Right cardiac atrium (tissue), 5 donors: ENCODE measurements at regions not wholly inside any gene's neighbourhood (a gene's known extent, or its start where the extent isn't known, plus 50 kb on each side); places are given as distances from the start of the nearest gene placed in this dataset.

Source experiments
- ATAC-seq, 2 donors: fragments of 200-7000 bp; cut with Tn5 transposase; one replicate each; pipeline versions ENCODE4 v1.8.0 to v1.9.1; 2020; ENCODE audit warnings: moderate library complexity in 2 of 2, mild to moderate bottlenecking in 1 of 2
- DNase-seq, 3 donors: peaks; one replicate each; pipeline ENCODE4 v3.0.0-alpha.2; 2020
- H3K27ac ChIP-seq: one replicate; pipeline ENCODE4 v1.5.1; 2013; ENCODE audit warnings: mild to moderate bottlenecking, low read length, control low read depth, moderate library complexity
- H3K27me3 ChIP-seq: one replicate; pipeline ENCODE4 v1.6.1; 2013; ENCODE audit not compliant: control insufficient read depth, insufficient read depth
- H3K4me1 ChIP-seq: one replicate; pipeline ENCODE4 v1.6.1; 2013; ENCODE audit warnings: low read length; ENCODE audit not compliant: control insufficient read depth, insufficient read depth
- H3K4me3 ChIP-seq: one replicate; pipeline ENCODE4 v1.5.1; 2013; ENCODE audit warnings: low read length, control low read depth
- H3K9me3 ChIP-seq: one replicate; pipeline ENCODE4 v1.6.1; 2013; ENCODE audit warnings: low read length; ENCODE audit not compliant: control insufficient read depth
- WGBS: extraction: QIAGEN DNeasy Blood & Tissue Kit; methylation state at CpG from one replicate; pipeline ENCODE4 v1.1.7; 2013; 5-methylcytosine and 5-hydroxymethylcytosine counted together
- intact Hi-C, 4 donors: fragments of 100-400 bp; cut with DNase I; formaldehyde crosslinking; loops; one replicate each; pipeline versions ENCODE4 v1.11.0 to v1.14.0; 2022 to 2023
- donor health status: healthy with polysubstance abuse.
- donor health status: DM: no; HTN: yes; CAD: no.
- donor health status: DM: no; HTN: no; CAD: no.
- donor health status: DM: no; HTN: yes; CAD: no; lungs with severe emphysema.
- donor health status: DM: yes; HTN: yes; CAD: no.

DNA sequence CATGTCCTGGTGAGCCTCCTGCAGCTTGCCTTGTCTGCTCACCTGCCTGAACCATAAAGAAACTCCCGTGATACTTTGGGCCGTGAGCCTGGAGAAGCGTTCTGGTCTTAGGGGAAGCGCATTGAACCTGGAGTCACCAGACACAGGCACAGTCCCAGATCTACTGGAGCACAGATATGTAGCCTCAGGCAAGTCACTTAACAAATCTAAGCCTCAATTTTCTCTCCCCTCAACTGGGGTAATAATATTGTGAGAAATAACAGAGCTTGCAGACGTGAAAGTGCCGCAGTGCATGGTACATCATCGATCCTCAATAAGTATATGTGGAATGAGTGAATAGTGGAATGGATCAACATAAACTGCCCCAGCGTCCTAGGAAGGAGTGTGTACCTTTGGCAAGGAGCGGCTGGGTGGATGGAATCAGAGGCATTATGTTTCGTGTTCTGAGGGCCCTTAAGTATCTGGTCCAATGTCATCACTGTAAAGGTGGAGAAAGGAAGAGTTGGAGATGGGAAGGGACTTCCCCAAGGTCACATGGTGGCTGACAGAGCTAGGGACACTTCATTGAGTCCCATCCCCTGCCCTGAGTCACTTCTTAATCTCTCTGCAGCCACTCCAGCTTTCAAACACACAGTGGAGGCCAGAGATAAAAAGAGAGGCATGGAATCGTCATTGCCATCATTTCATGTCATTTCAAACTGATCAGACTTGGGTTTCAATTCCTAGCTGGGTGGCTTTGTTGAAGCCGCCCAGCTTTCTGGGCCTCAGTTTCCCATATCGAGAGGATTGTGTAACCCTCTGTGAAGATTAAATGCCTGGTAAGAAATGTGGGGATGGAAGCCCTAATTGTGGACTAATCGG, 172.4 kb downstream of the DDX1 start:
- 91% methylated on average over 14 of the region's 14 CpGs for WGBS
- H3K27ac ChIP-seq: no peak overlapping the region
- no peaks in the 10 kb centered on the region for H3K9me3 ChIP-seq
- no peak overlapping the region for H3K4me3 ChIP-seq
- no peak for DNase-seq
- no peaks in the 10 kb centered on the region for H3K27me3 ChIP-seq
- no peak for ATAC-seq
- intact Hi-C loops: no loop called here
- H3K4me1 ChIP-seq: no peaks in the 10 kb centered on the region

DNA sequence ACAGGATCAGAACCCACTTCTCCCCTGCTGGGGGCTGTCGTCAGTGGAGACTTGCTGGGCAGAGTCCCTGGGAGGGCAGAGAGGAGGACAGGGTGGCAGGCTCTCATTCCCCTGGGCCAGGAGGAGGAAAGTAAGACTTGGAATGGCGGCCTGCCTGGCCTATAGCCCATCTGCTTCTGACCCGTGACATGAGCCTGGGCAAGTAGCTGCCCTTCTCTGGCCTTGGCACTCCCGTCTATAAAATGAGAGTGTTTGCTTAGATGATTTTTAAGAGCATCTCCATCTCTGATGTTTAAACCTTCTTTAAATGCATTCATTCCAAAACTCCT, 173.0 kb downstream of the DDX1 start:
- intact Hi-C loops: no loop called here
- ATAC-seq (no peak), DNase-seq (no peak)
- Histone ChIP-seq H3K27ac (no peak overlapping the region), H3K4me1 (no peaks in the 10 kb centered on the region), H3K4me3 (no peak overlapping the region), H3K27me3 (no peaks in the 10 kb centered on the region), H3K9me3 (no peaks in the 10 kb centered on the region)
- 91% methylated on average over 4 of the region's 4 CpGs for WGBS

DNA sequence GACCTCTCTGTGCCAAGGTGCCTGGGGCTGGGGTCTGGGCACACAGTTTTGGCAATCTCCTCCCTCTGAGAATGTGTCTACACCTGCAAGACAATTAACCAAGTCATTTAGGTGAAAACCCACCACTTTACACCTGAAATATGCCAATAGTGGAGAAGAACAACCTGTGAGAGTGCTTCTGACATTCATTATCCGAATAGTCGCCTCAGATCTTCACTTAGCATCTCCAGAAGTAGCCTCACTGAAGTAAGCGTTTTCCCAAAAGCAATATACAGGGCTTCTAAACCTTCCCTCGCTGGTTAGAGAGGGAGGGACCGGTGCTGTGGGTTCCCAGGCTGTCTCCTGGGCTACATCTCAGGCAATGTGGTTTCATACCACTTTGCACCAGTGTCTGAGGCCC, 173.5 kb downstream of the DDX1 start:
- intact Hi-C loops: no loop called here
- ATAC-seq (no peak), DNase-seq (no peak)
- H3K9me3 ChIP-seq: no peaks in the 10 kb centered on the region
- H3K27me3 ChIP-seq: no peaks in the 10 kb centered on the region
- H3K27ac ChIP-seq: no peak overlapping the region
- 90% methylated on average over 5 of the region's 5 CpGs for WGBS
- no peak overlapping the region for H3K4me3 ChIP-seq
- H3K4me1 ChIP-seq: no peaks in the 10 kb centered on the region

DNA sequence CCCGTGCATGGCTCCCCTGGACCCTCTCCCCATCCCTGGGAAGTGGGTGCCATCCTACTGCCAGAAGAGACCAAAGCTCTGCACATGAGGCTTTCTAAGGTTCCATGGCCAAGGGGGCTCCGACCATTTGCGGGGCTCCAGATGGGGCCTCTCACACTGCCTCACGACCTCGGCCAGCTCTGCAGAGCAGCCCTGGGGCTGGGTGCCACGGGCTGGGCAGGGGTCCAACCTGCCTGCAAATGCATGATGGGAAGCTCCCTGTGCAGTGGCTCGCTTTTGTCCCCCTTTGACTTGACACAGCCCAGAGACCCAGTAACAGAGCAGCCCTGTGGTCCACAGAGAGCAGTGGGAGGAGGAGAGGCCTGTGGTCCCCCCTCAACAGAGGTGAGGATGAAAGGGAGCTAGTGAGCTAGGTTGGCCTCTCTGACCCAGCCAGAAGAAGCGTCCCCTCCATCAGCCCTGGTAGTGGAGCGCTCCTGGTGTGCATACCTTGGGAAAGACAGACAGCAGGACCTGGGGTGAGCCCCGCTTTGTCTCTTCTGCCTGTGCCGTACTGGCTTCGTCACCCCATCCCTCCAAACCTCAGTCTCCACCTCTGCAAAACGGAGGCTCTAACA, 174.1 kb downstream of the DDX1 start:
- no peaks in the 10 kb centered on the region for H3K27me3 ChIP-seq
- intact Hi-C loops: no loop called here
- ATAC-seq: no peak
- no peaks in the 10 kb centered on the region for H3K9me3 ChIP-seq
- no peak for DNase-seq
- H3K4me1 ChIP-seq: no peaks in the 10 kb centered on the region
- H3K27ac ChIP-seq: no peak overlapping the region
- WGBS: 82% methylated on average over 13 of the region's 13 CpGs
- no peak overlapping the region for H3K4me3 ChIP-seq

DNA sequence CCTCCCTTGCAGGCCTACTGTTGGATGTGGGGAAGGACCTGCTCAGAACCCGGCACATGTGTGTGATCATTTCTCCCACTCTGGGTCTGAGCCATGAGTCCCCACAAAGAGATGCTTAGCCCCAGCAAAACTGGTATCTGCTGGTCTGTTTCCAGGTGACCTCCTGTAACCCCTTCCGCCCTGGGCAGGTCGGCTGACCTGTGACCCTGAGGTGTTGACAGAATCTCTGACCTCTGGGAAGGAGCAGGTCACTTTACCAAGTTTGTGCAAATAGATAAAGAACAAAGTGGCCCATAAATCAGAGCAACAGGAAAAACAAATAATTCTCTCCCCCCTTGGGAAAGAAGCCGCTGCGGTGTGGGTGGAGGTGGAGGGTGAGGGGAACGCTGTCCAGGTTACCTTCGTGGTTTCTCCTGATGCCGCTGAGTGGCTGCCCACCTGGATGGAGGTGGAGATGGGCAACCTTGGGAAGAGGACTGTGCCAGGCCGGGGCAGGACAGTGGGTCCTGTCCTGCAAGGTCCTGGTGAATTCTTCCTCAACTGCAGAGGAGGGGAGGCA, 174.0 kb upstream of the MYCN start:
- WGBS: 78% methylated on average over 9 of the region's 9 CpGs
- no peak overlapping the region for H3K27ac ChIP-seq
- DNase-seq: no peak
- H3K27me3 ChIP-seq: no peaks in the 10 kb centered on the region
- no peak overlapping the region for H3K4me3 ChIP-seq
- H3K4me1 ChIP-seq: no peaks in the 10 kb centered on the region
- intact Hi-C loops: no loop called here
- ATAC-seq: no peak
- H3K9me3 ChIP-seq: no peaks in the 10 kb centered on the region

DNA sequence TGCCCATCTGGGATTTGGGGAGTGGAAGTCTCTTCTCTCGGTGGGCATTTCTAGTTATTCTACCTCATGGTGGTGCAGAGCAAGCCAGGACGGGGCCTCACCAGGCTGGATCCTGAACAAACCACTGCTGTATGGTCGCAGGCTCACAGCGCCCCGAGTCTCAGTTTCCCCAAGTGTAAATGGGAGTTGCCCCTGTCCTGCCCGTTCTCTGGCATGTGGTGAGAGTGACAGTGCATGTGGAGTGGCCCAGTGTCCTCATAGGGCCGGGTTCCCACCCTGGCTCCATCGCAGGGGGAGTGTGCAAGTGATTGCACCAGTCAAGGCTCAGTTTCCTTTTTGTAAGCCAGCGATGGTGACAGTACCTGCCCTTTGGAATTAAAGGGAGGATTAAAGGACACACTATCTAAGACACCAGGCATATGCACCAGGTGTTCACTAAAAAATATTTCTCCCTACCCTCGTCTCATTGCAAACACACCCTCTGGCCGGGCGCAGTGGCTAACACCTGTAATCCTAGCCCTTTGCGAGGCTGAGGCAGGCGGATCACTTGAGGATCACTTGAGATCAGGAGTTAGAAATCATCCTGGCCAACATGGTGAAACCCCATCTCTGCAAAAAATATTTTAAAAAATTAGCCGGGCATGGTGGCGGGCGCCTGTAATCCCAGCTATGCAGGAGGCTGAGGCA, 173.3 kb upstream of the MYCN start:
- DNase-seq (no peak), ATAC-seq (no peak)
- no peaks in the 10 kb centered on the region for H3K27me3 ChIP-seq
- 91% methylated on average over 17 of the region's 17 CpGs for WGBS
- H3K4me1 ChIP-seq: no peaks in the 10 kb centered on the region
- no peak overlapping the region for H3K4me3 ChIP-seq
- H3K9me3 ChIP-seq: no peaks in the 10 kb centered on the region
- no peak overlapping the region for H3K27ac ChIP-seq
- intact Hi-C loops: no loop called here

DNA sequence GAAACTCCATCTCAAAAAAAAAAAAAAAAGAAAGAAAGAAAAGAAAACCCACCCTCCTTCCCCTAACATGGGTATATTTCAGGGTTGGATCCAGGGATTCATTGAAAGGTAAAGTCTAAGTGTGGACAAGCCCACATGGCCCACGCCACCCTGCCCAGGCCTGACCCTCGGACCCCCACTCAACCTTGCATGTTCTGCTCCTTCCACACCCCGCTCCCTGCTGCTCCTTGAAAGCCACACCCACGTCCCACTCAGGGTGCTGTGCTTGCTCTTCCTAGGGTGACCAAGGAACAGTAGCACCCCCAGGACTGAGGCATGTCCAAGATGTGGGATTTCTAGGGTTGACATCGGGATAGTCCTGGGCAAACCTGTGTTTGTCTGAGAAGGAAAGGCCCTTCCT, 172.7 kb upstream of the MYCN start:
- no peak for DNase-seq
- Histone ChIP-seq H3K9me3 (no peaks in the 10 kb centered on the region), H3K4me3 (no peak overlapping the region), H3K27ac (no peak overlapping the region), H3K4me1 (no peaks in the 10 kb centered on the region), H3K27me3 (no peaks in the 10 kb centered on the region)
- 85% methylated on average over 5 of the region's 5 CpGs for WGBS
- ATAC-seq: no peak
- intact Hi-C loops: no loop called here

DNA sequence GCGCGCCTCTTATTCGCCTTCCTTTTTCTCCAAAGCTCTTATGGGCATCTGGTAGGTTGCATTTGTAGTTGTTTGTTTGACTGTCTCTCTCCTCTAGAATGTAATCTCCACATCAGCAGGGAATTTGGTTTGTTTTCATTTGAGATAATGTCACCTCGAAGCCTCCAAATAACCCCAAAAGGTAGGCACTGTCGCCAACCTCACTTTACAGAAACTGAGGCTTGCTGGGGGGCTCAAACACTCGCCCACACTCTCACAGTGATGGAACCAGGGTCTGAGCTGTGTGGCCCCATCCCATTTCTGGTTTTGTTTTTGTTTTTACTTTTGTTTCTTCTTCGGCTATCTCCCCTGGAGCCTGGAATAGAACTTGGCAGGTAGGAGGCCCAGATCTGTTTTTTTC, 172.2 kb upstream of the MYCN start:
- DNase-seq (no peak), ATAC-seq (no peak)
- Histone ChIP-seq H3K9me3 (no peaks in the 10 kb centered on the region), H3K27me3 (no peaks in the 10 kb centered on the region), H3K4me1 (no peaks in the 10 kb centered on the region), H3K27ac (no peak overlapping the region), H3K4me3 (no peak overlapping the region)
- 87% methylated on average over 7 of the region's 7 CpGs for WGBS
- intact Hi-C loops: no loop called here

DNA sequence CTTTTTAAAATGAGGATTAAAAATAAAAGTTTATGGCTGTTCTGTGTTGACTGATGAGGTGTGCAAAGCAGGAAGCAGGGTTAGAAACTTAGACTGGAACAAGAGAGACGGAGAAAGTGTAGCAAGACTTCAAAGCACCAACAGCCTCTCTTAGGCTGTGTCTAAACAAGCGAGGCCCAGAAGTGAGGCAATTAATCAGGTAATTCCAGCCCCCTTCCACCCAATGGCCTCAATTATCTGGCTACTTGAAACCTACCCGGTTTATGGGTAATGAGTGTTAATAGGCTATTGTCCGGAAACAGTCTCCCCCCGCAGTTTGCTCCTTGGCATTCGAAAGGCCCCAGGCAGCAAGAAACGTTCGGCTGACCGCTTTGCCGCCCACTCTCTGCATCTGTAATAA, 171.7 kb upstream of the MYCN start:
- H3K9me3 ChIP-seq: no peaks in the 10 kb centered on the region
- H3K4me3 ChIP-seq: no peak overlapping the region
- no peaks in the 10 kb centered on the region for H3K4me1 ChIP-seq
- no peak for DNase-seq
- no peaks in the 10 kb centered on the region for H3K27me3 ChIP-seq
- WGBS: 72% methylated on average over 10 of the region's 10 CpGs
- no peak for ATAC-seq
- intact Hi-C loops: no loop called here
- no peak overlapping the region for H3K27ac ChIP-seq

DNA sequence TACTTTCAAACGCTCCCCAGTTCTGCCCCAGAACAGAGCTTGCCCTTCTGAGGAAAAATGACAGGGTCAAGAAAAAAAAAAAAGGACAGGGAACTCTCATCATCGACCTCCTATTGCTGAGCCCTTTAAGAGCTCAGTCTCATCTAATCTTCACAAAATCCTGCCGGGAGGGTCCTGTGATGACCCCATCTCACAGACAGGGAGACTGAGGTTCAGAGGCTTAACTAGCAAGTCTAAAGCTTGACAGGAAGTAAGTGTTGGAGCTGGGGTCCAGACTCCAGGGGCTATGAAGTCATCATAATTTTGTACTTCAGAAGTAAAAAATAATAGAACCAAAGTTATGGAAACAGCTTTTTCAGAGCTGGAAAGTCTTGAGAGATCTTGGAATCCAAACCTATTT, 171.1 kb upstream of the MYCN start:
- Histone ChIP-seq H3K9me3 (no peaks in the 10 kb centered on the region), H3K4me1 (no peaks in the 10 kb centered on the region), H3K27ac (no peak overlapping the region), H3K4me3 (no peak overlapping the region), H3K27me3 (no peaks in the 10 kb centered on the region)
- intact Hi-C loops: no loop called here
- no peak for ATAC-seq
- no peak for DNase-seq
- WGBS: 74% methylated on average over 3 of the region's 3 CpGs
